H9 (cell line): ENCODE measurements at regions not wholly inside any gene's neighbourhood (a gene's known extent, or its start where the extent isn't known, plus 50 kb on each side); places are given as distances from the start of the nearest gene placed in this dataset.

Experiments used
- DNase-seq: peaks from one replicate; pipeline ENCODE4 v3.0.0-alpha.2; 2017
- H2AFZ ChIP-seq: one replicate; pipeline ENCODE4 v1.6.1; 2013; ENCODE audit warnings: mild to moderate bottlenecking, low read length, control low read depth, moderate library complexity
- H2AK5ac ChIP-seq: 2 replicates; pipeline ENCODE4 v1.6.1; 2013; ENCODE audit warnings: low read length, control low read depth, mixed read lengths; ENCODE audit not compliant: insufficient read length
- H2BK120ac ChIP-seq: one replicate; pipeline ENCODE4 v1.6.1; 2013; ENCODE audit warnings: low read depth, mild to moderate bottlenecking, low read length, control low read depth, inconsistent platforms; ENCODE audit not compliant: poor library complexity, severe bottlenecking
- H2BK12ac ChIP-seq: 2 replicates; pipeline ENCODE4 v1.6.1; 2013; ENCODE audit warnings: low read length, control low read depth, mixed read lengths, low read depth; ENCODE audit not compliant: insufficient read length
- H2BK15ac ChIP-seq: 2 replicates; pipeline ENCODE4 v1.6.1; 2013; ENCODE audit warnings: low read depth, low read length, control low read depth
- H2BK20ac ChIP-seq: one replicate; pipeline ENCODE4 v1.6.1; 2013; ENCODE audit warnings: low read depth, mild to moderate bottlenecking, low read length, control low read depth, inconsistent platforms; ENCODE audit not compliant: poor library complexity, severe bottlenecking
- H2BK5ac ChIP-seq: 2 replicates; pipeline ENCODE4 v1.6.1; 2013; ENCODE audit warnings: low read length, control low read depth, mixed read lengths; ENCODE audit not compliant: insufficient read length
- H3K14ac ChIP-seq: 2 replicates; pipeline ENCODE4 v1.6.1; 2013; ENCODE audit warnings: low read length, control low read depth; ENCODE audit not compliant: insufficient read depth
- H3K18ac ChIP-seq: 2 replicates; pipeline ENCODE4 v1.6.1; 2013; ENCODE audit warnings: low read depth, mild to moderate bottlenecking, mixed read lengths, low read length, control low read depth; ENCODE audit not compliant: insufficient read length
- H3K23ac ChIP-seq: 2 replicates; pipeline ENCODE4 v1.6.1; 2013; ENCODE audit warnings: low read length, control low read depth, mixed read lengths, low read depth; ENCODE audit not compliant: insufficient read length
- H3K23me2 ChIP-seq: 2 replicates; pipeline ENCODE4 v1.6.1; 2013; ENCODE audit warnings: low read depth, mild to moderate bottlenecking, mixed read lengths, low read length, control low read depth; ENCODE audit not compliant: insufficient read length, poor library complexity, severe bottlenecking
- H3K27ac ChIP-seq: 2 replicates; pipeline ENCODE4 v1.5.1; 2013; ENCODE audit warnings: low read length, control low read depth, mixed read lengths, low read depth; ENCODE audit not compliant: insufficient read length
- H3K27me3 ChIP-seq: 2 replicates; pipeline ENCODE4 v1.6.1; 2013; ENCODE audit warnings: low read length, control low read depth, inconsistent platforms; ENCODE audit not compliant: insufficient read depth
- H3K4ac ChIP-seq: 2 replicates; pipeline ENCODE4 v1.6.1; 2013; ENCODE audit warnings: low read depth, mild to moderate bottlenecking, control low read depth, inconsistent platforms, low read length, moderate library complexity
- H3K4me1 ChIP-seq: 2 replicates; pipeline ENCODE4 v1.6.1; 2013; ENCODE audit warnings: low read length, control low read depth, inconsistent platforms; ENCODE audit not compliant: insufficient read depth
- H3K4me2 ChIP-seq: 2 replicates; pipeline ENCODE4 v1.6.1; 2013; ENCODE audit warnings: low read length, control low read depth, mixed read lengths; ENCODE audit not compliant: insufficient read length, insufficient read depth
- H3K56ac ChIP-seq: 2 replicates; pipeline ENCODE4 v1.6.1; 2013; ENCODE audit warnings: low read depth, mild to moderate bottlenecking, mixed read lengths, low read length, control low read depth; ENCODE audit not compliant: insufficient read length
- H3K79me1 ChIP-seq: 2 replicates; pipeline ENCODE4 v1.6.1; 2013; ENCODE audit warnings: low read depth, mild to moderate bottlenecking, moderate library complexity, low read length, control low read depth, inconsistent platforms; ENCODE audit not compliant: insufficient read depth, poor library complexity, severe bottlenecking
- H3K79me2 ChIP-seq: 2 replicates; pipeline ENCODE4 v1.6.1; 2013; ENCODE audit warnings: low read length, control low read depth, inconsistent platforms; ENCODE audit not compliant: insufficient read depth
- H3K9ac ChIP-seq: 2 replicates; pipeline ENCODE4 v1.6.1; 2013; ENCODE audit warnings: low read length, control low read depth, mixed read lengths; ENCODE audit not compliant: insufficient read length; ENCODE audit errors: extremely low read depth
- H3K9me3 ChIP-seq: one replicate; pipeline ENCODE4 v1.6.1; 2013; ENCODE audit warnings: low read depth, low read length, inconsistent platforms; ENCODE audit not compliant: control insufficient read depth
- H3T11ph ChIP-seq: one replicate; pipeline ENCODE4 v1.6.1; 2013; ENCODE audit warnings: mild to moderate bottlenecking, low read length, control low read depth, inconsistent platforms
- H4K20me1 ChIP-seq: one replicate; pipeline ENCODE4 v1.6.1; 2013; ENCODE audit not compliant: control insufficient read depth, insufficient read length, insufficient read depth
- H4K5ac ChIP-seq: 2 replicates; pipeline ENCODE4 v1.6.1; 2013; ENCODE audit warnings: low read depth, mild to moderate bottlenecking, mixed read lengths, low read length, control low read depth; ENCODE audit not compliant: insufficient read length
- H4K8ac ChIP-seq: replicated peaks from 2 replicates; pipeline ENCODE4 v1.6.1; 2013; ENCODE audit warnings: low read length, control low read depth, mixed read lengths, low read depth; ENCODE audit not compliant: insufficient read length
- H4K91ac ChIP-seq: 2 replicates; pipeline ENCODE4 v1.6.1; 2013; ENCODE audit warnings: low read depth, mild to moderate bottlenecking, moderate library complexity, mixed read lengths, low read length, control low read depth; ENCODE audit not compliant: insufficient read length
- H3K27ac Mint-ChIP-seq, 3 experiments: 2 replicates in 2 of 3; 3 replicates in 1 of 3; pipeline ENCODE4 v1.8.0; 2020 to 2021; ENCODE audit warnings: mixed read lengths in 3 of 3, mild to moderate bottlenecking in 1 of 3, moderate library complexity in 1 of 3
- H3K27me3 Mint-ChIP-seq: 2 replicates; pipeline ENCODE4 v1.8.0; 2021; ENCODE audit warnings: low read depth, mild to moderate bottlenecking, moderate library complexity, mixed read lengths
- H3K36me3 Mint-ChIP-seq, 3 experiments: 2 replicates in 2 of 3; 3 replicates in 1 of 3; pipeline ENCODE4 v1.8.0; 2020 to 2021; ENCODE audit warnings: low read depth in 3 of 3, mixed read lengths in 3 of 3; ENCODE audit not compliant: insufficient read depth in 1 of 3
- H3K4me1 Mint-ChIP-seq, 2 experiments: 2 replicates each; pipeline ENCODE4 v1.8.0; 2020; ENCODE audit warnings: mixed read lengths in 2 of 2
- H3K4me3 Mint-ChIP-seq, 2 experiments: 2 replicates in 1 of 2; 3 replicates in 1 of 2; pipeline ENCODE4 v1.8.0; 2020 to 2021; ENCODE audit warnings: mild to moderate bottlenecking in 2 of 2, mixed read lengths in 2 of 2, moderate library complexity in 1 of 2
- H3K9me3 Mint-ChIP-seq, 2 experiments: 2 replicates in 1 of 2; 3 replicates in 1 of 2; pipeline ENCODE4 v1.8.0; 2020; ENCODE audit warnings: mild to moderate bottlenecking in 2 of 2, mixed read lengths in 2 of 2, moderate library complexity in 1 of 2
- WGBS: extraction: QIAGEN DNeasy Blood & Tissue Kit; methylation state at CpG from one replicate; pipeline ENCODE4 v1.1.7; 2013; ENCODE audit warnings: missing lambda C conversion rate, low lambda C conversion rate, mixed read lengths; ENCODE audit not compliant: insufficient read length; ENCODE audit errors: extremely low coverage; 5-methylcytosine and 5-hydroxymethylcytosine counted together
- TF ChIP-seq, protein P1 (sequence below): fragments of 200-600 bp; sonication (generic); conservative IDR thresholded peaks from 3 replicates; pipeline ENCODE4 v1.8.0; 2021; ENCODE audit warnings: antibody characterized with exemption, mild to moderate bottlenecking

DNA sequence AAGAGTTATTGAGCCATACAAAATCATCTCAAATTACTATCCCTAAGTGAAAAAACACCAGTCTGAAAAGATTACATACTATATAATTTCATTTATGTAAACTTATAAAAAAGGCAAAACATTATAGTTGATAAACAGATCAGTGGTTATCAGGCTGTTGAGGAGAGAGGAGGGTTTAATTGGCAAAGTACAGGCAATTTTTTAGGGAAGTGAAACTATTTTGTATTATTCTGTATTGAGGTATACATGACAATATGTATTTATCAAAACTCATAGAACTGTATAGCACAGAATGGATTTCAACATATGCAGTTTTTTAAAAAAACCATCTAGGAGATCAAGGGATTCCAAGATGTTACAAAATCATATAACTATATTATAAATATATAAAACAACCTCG, 403.7 kb downstream of the LTN1 start:
- no peaks in the 10 kb centered on the region for H3K79me2 ChIP-seq
- H4K91ac ChIP-seq: no peak overlapping the region
- Mint-ChIP-seq H3K4me1 (peaks cover 31 to 42% of the 10 kb centered on the region in 2 experiments), H3K27me3 (no peaks in the 10 kb centered on the region), H3K9me3 (peaks cover 14 to 21% of the 10 kb centered on the region in 2 experiments; a peak in 4 of 5 replicates), H3K36me3 (peaks cover 0 to 14% (median 9%) of the 10 kb centered on the region in 3 experiments; a peak in 3 of 7 replicates), H3K27ac (no peak overlapping the region), H3K4me3 (no peak overlapping the region)
- H3K27ac ChIP-seq: no peak overlapping the region
- TF ChIP-seq, protein P1, sequence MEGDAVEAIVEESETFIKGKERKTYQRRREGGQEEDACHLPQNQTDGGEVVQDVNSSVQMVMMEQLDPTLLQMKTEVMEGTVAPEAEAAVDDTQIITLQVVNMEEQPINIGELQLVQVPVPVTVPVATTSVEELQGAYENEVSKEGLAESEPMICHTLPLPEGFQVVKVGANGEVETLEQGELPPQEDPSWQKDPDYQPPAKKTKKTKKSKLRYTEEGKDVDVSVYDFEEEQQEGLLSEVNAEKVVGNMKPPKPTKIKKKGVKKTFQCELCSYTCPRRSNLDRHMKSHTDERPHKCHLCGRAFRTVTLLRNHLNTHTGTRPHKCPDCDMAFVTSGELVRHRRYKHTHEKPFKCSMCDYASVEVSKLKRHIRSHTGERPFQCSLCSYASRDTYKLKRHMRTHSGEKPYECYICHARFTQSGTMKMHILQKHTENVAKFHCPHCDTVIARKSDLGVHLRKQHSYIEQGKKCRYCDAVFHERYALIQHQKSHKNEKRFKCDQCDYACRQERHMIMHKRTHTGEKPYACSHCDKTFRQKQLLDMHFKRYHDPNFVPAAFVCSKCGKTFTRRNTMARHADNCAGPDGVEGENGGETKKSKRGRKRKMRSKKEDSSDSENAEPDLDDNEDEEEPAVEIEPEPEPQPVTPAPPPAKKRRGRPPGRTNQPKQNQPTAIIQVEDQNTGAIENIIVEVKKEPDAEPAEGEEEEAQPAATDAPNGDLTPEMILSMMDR: no peak
- H3K23me2 ChIP-seq: no peaks in the 10 kb centered on the region
- no peak overlapping the region for H2AFZ ChIP-seq
- no peak overlapping the region for H3K18ac ChIP-seq
- no peak overlapping the region for H3K56ac ChIP-seq
- no peak overlapping the region for H2BK12ac ChIP-seq
- no peak overlapping the region for H3K14ac ChIP-seq
- H3K9ac ChIP-seq: no peak overlapping the region
- no peak overlapping the region for H3K4ac ChIP-seq
- H3K23ac ChIP-seq: no peak overlapping the region
- no peak for DNase-seq
- no peaks in the 10 kb centered on the region for H3K79me1 ChIP-seq
- H3K4me1 ChIP-seq: peaks cover 2% of the 10 kb centered on the region; the same call in 1 of the 2 replicates
- no peaks in the 10 kb centered on the region for H4K20me1 ChIP-seq
- no peak overlapping the region for H2AK5ac ChIP-seq
- no peaks in the 10 kb centered on the region for H3K27me3 ChIP-seq
- H2BK15ac ChIP-seq: no peak overlapping the region
- H2BK20ac ChIP-seq: no peak overlapping the region
- H4K8ac ChIP-seq: no peak overlapping the region
- no CpG with 5 or more reads among the region's 1 CpG for WGBS
- H2BK5ac ChIP-seq: no peak overlapping the region
- no peak overlapping the region for H3T11ph ChIP-seq
- H4K5ac ChIP-seq: no peak overlapping the region
- H2BK120ac ChIP-seq: no peak overlapping the region
- H3K9me3 ChIP-seq: no peaks in the 10 kb centered on the region
- H3K4me2 ChIP-seq: no peak overlapping the region
